HCT116 (cell line): ENCODE measurements at regions not wholly inside any gene's neighbourhood (a gene's known extent, or its start where the extent isn't known, plus 50 kb on each side); places are given as distances from the start of the nearest gene placed in this dataset.

Source experiments
- EZH2 ChIP-seq: fragments of 200-600 bp; sonication (generic); IDR thresholded peaks from 2 replicates; pipeline ENCODE4 v1.6.1; 2017; ENCODE audit warnings: antibody characterized with exemption, mixed run types
- POLR2AphosphoS5 ChIP-seq: IDR thresholded peaks from 2 replicates; pipeline ENCODE4 v1.6.1; 2011; ENCODE audit warnings: mild to moderate bottlenecking, low read depth, low read length, moderate library complexity
- TCF7L2 ChIP-seq: IDR thresholded peaks from 2 replicates; pipeline ENCODE4 v1.7.0; 2011; ENCODE audit warnings: borderline replicate concordance, inconsistent platforms; ENCODE audit not compliant: insufficient read depth, insufficient read length; ENCODE audit errors: extremely low read depth
- YY1 ChIP-seq: IDR thresholded peaks from 2 replicates; pipeline ENCODE4 v1.6.1; 2011; ENCODE audit warnings: low read length, low read depth, moderate library complexity, mild to moderate bottlenecking; ENCODE audit not compliant: insufficient replicate concordance; ENCODE audit errors: extremely low read depth
- TF ChIP-seq, protein P1 (sequence below), 3 experiments: fragments of 200-600 bp in 1 of 3; sonication (generic) in 1 of 3; IDR thresholded peaks in 2 of 3; conservative IDR thresholded peaks in 1 of 3; 2 replicates each; pipeline ENCODE4 v1.5.1; 2012 to 2017; ENCODE audit warnings: low read depth in 2 of 3, low read length in 2 of 3, antibody characterized with exemption in 1 of 3, borderline replicate concordance in 1 of 3, control low read depth in 1 of 3, mild to moderate bottlenecking in 1 of 3, mixed read lengths in 1 of 3, mixed run types in 1 of 3, moderate library complexity in 1 of 3; ENCODE audit not compliant: insufficient read depth in 1 of 3
- TF ChIP-seq, protein P2 (sequence below): IDR thresholded peaks from 2 replicates; pipeline ENCODE4 v1.6.1; 2012; ENCODE audit warnings: low read depth

DNA sequence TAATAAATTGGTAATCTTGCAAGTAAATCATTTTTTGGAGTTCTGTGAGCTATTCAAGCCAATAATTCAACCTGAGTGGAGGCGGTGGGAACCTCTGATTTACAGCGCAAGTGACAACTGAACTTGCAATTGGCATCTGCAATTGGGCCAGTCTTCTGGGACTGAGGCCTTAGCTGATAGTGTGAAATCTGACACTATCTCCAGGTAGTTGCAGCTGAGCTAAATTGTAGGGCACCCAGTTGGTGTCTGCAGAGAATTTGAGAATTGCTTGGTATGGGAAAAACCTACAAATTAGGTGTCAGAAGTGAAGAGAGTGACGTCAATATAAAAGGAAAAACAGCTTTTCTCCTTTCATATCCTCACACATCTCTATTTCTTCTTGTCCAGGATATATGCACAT, 1633.6 kb upstream of the GOT2 start:
- TF ChIP-seq, protein P1, sequence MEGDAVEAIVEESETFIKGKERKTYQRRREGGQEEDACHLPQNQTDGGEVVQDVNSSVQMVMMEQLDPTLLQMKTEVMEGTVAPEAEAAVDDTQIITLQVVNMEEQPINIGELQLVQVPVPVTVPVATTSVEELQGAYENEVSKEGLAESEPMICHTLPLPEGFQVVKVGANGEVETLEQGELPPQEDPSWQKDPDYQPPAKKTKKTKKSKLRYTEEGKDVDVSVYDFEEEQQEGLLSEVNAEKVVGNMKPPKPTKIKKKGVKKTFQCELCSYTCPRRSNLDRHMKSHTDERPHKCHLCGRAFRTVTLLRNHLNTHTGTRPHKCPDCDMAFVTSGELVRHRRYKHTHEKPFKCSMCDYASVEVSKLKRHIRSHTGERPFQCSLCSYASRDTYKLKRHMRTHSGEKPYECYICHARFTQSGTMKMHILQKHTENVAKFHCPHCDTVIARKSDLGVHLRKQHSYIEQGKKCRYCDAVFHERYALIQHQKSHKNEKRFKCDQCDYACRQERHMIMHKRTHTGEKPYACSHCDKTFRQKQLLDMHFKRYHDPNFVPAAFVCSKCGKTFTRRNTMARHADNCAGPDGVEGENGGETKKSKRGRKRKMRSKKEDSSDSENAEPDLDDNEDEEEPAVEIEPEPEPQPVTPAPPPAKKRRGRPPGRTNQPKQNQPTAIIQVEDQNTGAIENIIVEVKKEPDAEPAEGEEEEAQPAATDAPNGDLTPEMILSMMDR (IDR thresholded peaks at IDR 0.05 in 2 of 3, conservative IDR thresholded peaks at IDR 0.05 in 1 of 3; ENCODE audit: borderline replicate concordance in 1 of 3, insufficient read depth in 1 of 3, low read depth in 2 of 3, low read length in 2 of 3) = no peak
- TF ChIP-seq, protein P2, sequence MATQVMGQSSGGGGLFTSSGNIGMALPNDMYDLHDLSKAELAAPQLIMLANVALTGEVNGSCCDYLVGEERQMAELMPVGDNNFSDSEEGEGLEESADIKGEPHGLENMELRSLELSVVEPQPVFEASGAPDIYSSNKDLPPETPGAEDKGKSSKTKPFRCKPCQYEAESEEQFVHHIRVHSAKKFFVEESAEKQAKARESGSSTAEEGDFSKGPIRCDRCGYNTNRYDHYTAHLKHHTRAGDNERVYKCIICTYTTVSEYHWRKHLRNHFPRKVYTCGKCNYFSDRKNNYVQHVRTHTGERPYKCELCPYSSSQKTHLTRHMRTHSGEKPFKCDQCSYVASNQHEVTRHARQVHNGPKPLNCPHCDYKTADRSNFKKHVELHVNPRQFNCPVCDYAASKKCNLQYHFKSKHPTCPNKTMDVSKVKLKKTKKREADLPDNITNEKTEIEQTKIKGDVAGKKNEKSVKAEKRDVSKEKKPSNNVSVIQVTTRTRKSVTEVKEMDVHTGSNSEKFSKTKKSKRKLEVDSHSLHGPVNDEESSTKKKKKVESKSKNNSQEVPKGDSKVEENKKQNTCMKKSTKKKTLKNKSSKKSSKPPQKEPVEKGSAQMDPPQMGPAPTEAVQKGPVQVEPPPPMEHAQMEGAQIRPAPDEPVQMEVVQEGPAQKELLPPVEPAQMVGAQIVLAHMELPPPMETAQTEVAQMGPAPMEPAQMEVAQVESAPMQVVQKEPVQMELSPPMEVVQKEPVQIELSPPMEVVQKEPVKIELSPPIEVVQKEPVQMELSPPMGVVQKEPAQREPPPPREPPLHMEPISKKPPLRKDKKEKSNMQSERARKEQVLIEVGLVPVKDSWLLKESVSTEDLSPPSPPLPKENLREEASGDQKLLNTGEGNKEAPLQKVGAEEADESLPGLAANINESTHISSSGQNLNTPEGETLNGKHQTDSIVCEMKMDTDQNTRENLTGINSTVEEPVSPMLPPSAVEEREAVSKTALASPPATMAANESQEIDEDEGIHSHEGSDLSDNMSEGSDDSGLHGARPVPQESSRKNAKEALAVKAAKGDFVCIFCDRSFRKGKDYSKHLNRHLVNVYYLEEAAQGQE = no peak
- TF ChIP-seq TCF7L2 (no peak), POLR2AphosphoS5 (no peak), EZH2 (no peak), YY1 (no peak)
